Ovary (tissue), 7 donors: ENCODE measurements at regions not wholly inside any gene's neighbourhood (a gene's known extent, or its start where the extent isn't known, plus 50 kb on each side); places are given as distances from the start of the nearest gene placed in this dataset.

Source experiments
- DNase-seq, 5 donors: peaks; one replicate each; pipeline ENCODE4 v3.0.0-alpha.2; 2019 to 2020
- H3K27ac ChIP-seq, 2 donors: fragments of 200-600 bp; one replicate each; pipeline versions ENCODE4 v1.5.1 to v1.8.0; 2019 to 2022
- H3K27me3 ChIP-seq: fragments of 200-600 bp; one replicate; pipeline ENCODE4 v1.8.0; 2022
- H3K36me3 ChIP-seq: fragments of 200-600 bp; sonication (generic); one replicate; pipeline ENCODE4 v1.5.1; 2019
- H3K4me1 ChIP-seq: one replicate; pipeline ENCODE4 v1.8.1; 2013; ENCODE audit warnings: mild to moderate bottlenecking, moderate library complexity; ENCODE audit not compliant: insufficient read depth
- H3K4me3 ChIP-seq: fragments of 200-600 bp; sonication (generic); one replicate; pipeline ENCODE4 v1.5.1; 2017
- H3K9me3 ChIP-seq, 2 donors: fragments of 200-600 bp in 1 of 2; sonication (generic) in 1 of 2; one replicate each; pipeline versions ENCODE4 v1.5.1 to v1.8.1; 2013 to 2019; ENCODE audit warnings: mild to moderate bottlenecking in 1 of 2, moderate library complexity in 1 of 2
- CTCF ChIP-seq, 3 donors: fragments of 450-650 bp in 2 of 3; fragments of 200-600 bp in 1 of 3; IDR thresholded peaks; one replicate each; pipeline versions ENCODE4 v1.5.1 to v1.8.0; 2016 to 2022; ENCODE audit warnings: antibody characterized with exemption in 3 of 3, mild to moderate bottlenecking in 1 of 3
- EP300 ChIP-seq: sonication (generic); formaldehyde crosslinking; IDR thresholded peaks from one replicate; pipeline ENCODE4 v1.6.1; 2017; ENCODE audit warnings: antibody characterized with exemption
- POLR2A ChIP-seq: fragments of 450-650 bp; IDR thresholded peaks from one replicate; pipeline ENCODE4 v1.6.1; 2017; ENCODE audit warnings: antibody characterized with exemption, mild to moderate bottlenecking, moderate library complexity
- WGBS, 3 donors: extraction: QIAGEN DNeasy Blood & Tissue Kit in 1 of 3; methylation state at CpG; one replicate each; pipeline versions ENCODE4 v1.1.5 to v1.1.7; 2013 to 2017; 5-methylcytosine and 5-hydroxymethylcytosine counted together
- intact Hi-C, 4 donors: fragments of 100-400 bp; cut with DNase I; formaldehyde crosslinking; loops; one replicate each; pipeline versions ENCODE4 v1.11.0 to v1.15.1; 2022 to 2023
- donor health status: DM: no; HTN: no; CAD: no; lungs with moderate emphysema.
- donor health status: DM: no; HTN: no; CAD: no.
- donor health status: Bipolar disorder and iron deficiency.
- donor health status: DM: no; HTN: no; CAD: no.
- donor health status: DM: yes; HTN: yes; CAD: no.

- no peak for DNase-seq
- H3K27ac ChIP-seq, result no peak overlapping the region
- intact Hi-C loops, result no loop called here
- H3K27me3 ChIP-seq, result no peaks in the 10 kb centered on the region
- WGBS, 3 donors, result 45 to 59% (median 57%) methylated on average over 2 of the region's 2 CpGs
- no peak for TF ChIP-seq CTCF (IDR thresholded peaks at IDR 0.05)
- TF ChIP-seq EP300, result no peak
- TF ChIP-seq POLR2A, result no peak
- no peaks in the 10 kb centered on the region for H3K36me3 ChIP-seq
- H3K9me3 ChIP-seq, result no peaks in the 10 kb centered on the region
- no peak overlapping the region for H3K4me3 ChIP-seq
- no peaks in the 10 kb centered on the region for H3K4me1 ChIP-seq
Observed at GRCh38 chr5:163635631-163636030, 130.2 kb downstream of the MAT2B start.

- TF ChIP-seq POLR2A (no peak), CTCF (IDR thresholded peaks at IDR 0.05) (no peak)
- Histone ChIP-seq H3K27me3 (no peaks in the 10 kb centered on the region), H3K9me3 (no peaks in the 10 kb centered on the region), H3K4me3 (no peak overlapping the region), H3K27ac (no peak overlapping the region), H3K4me1 (no peaks in the 10 kb centered on the region), H3K36me3 (no peaks in the 10 kb centered on the region)
- WGBS, 3 donors, result 60 to 71% (median 61%) methylated on average over 4 of the region's 4 CpGs
- no peak for DNase-seq
- intact Hi-C loops, result no loop called here
Observed at GRCh38 chr5:163642904-163643303, 137.5 kb downstream of the MAT2B start.

GRCh38 chr5:163645421-163646416 lies 140.3 kb downstream of the MAT2B start:
- TF ChIP-seq EP300 (no peak), POLR2A (no peak), CTCF (IDR thresholded peaks at IDR 0.05) (no peak)
- Histone ChIP-seq H3K4me1 (no peaks in the 10 kb centered on the region), H3K4me3 (no peak overlapping the region), H3K36me3 (no peaks in the 10 kb centered on the region), H3K27me3 (no peaks in the 10 kb centered on the region), H3K27ac (no peak overlapping the region), H3K9me3 (no peaks in the 10 kb centered on the region)
- intact Hi-C loops, result no loop called here
- WGBS, 3 donors, result 81 to 82% (median 81%) methylated on average over 5 of the region's 5 CpGs
- no peak for DNase-seq

- 82 to 90% (median 85%) methylated on average over 2 of the region's 2 CpGs for WGBS, 3 donors
Observed at GRCh38 chr5:163649514-163649913, 144.1 kb downstream of the MAT2B start.

More at GRCh38 chr5:163649514-163649913, 144.1 kb downstream of the MAT2B start:
- Histone ChIP-seq H3K27me3 (no peaks in the 10 kb centered on the region), H3K36me3 (no peaks in the 10 kb centered on the region), H3K4me3 (no peak overlapping the region), H3K9me3 (no peaks in the 10 kb centered on the region), H3K4me1 (no peaks in the 10 kb centered on the region), H3K27ac (no peak overlapping the region)
- intact Hi-C loops, result no loop called here
- DNase-seq, result no peak
- TF ChIP-seq POLR2A, result no peak
- no peak for TF ChIP-seq EP300
- no peak for TF ChIP-seq CTCF (IDR thresholded peaks at IDR 0.05)
